ENCODE measurements at regions not wholly inside any gene's neighbourhood (a gene's known extent, or its start where the extent isn't known, plus 50 kb on each side); places are given as distances from the start of the nearest gene placed in this dataset.

GRCh38 chr15:39153058-39153714 is 427.7 kb upstream of the THBS1 start:
- DNase-seq (ENCODE audit: low read depth): no peak

GRCh38 chr15:39153716-39154115 is 427.2 kb upstream of the THBS1 start:
- no peak for DNase-seq (ENCODE audit: low read depth)

- DNase-seq (ENCODE audit: low read depth): no peak
These were observed 426.6 kb upstream of the THBS1 start for GRCh38 chr15:39154227-39154638.

GRCh38 chr15:39154776-39155175 is 426.1 kb upstream of the THBS1 start:
- DNase-seq (ENCODE audit: low read depth): no peak

- DNase-seq (ENCODE audit: low read depth): no peak
These were observed 424.7 kb upstream of the THBS1 start for GRCh38 chr15:39156166-39156565.

DNA sequence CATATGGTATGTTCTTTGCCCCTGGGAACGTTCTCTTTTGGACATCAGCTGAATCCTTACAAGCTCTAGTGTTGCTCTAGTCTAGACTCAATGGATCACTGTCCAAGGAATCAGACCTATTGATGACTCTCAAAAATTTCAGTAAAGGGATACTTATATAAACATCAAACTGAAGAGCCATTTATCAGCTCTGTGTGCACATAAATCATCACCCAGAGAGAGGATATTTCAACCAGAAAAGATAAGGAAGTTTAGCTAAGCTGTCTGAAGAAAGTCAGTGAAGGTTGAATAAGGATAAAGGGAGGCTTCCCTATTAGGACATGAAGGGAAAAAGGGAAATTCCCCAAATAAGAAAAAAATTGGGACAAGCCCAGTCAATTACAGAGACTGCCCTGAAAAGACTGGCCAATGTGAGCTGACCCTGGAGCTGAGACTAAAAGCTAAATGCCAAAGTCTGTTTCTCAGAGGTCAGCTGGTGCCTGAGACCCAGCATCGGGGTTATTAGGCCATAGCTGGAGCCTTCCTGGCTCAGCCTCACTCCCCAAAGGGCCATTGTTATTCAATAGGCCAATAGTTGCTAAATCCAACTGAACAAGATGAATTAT is 424.1 kb upstream of the THBS1 start:
- no peak for DNase-seq (ENCODE audit: low read depth)

- no peak for DNase-seq (ENCODE audit: low read depth)
These were observed 423.0 kb upstream of the THBS1 start for GRCh38 chr15:39157882-39158281.

DNA sequence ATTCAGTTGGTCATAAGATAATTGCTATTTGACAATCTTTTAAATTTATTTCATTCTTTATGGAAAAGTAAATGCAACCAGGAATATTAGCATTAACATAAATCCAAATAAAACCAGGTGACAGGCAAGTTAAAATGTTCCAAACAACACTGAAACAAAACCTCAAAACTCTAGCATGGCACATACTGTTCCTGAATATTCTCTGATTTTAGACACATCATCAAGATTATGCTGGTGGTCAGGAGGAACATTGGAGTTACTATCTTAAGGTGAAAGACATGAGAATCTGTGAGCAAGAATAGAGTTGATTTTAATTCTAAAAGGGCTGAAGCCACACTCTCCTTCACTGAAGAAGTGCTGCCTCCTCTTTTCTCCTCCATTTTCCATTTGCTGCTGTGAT is 421.0 kb upstream of the THBS1 start:
- no peak for DNase-seq (ENCODE audit: low read depth)

DNA sequence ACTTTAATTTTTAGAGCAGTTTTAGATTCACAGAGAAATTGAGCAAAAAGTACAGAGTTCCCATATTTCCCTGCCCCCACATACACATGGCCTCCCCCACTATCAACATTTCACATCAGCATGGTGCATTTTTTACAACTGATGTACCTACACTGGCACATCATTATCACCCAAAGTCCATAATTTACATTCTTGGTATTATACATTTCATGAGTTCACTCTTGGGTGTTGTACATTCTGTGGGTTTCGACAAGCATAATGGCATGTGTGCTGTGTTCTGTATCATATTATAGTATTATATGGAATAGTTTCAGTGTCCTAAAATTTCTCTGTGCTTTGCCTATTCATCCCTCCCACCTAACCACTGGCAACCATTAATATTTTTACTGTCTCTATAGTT is 419.8 kb upstream of the THBS1 start:
- no peak for DNase-seq (ENCODE audit: low read depth)

DNA sequence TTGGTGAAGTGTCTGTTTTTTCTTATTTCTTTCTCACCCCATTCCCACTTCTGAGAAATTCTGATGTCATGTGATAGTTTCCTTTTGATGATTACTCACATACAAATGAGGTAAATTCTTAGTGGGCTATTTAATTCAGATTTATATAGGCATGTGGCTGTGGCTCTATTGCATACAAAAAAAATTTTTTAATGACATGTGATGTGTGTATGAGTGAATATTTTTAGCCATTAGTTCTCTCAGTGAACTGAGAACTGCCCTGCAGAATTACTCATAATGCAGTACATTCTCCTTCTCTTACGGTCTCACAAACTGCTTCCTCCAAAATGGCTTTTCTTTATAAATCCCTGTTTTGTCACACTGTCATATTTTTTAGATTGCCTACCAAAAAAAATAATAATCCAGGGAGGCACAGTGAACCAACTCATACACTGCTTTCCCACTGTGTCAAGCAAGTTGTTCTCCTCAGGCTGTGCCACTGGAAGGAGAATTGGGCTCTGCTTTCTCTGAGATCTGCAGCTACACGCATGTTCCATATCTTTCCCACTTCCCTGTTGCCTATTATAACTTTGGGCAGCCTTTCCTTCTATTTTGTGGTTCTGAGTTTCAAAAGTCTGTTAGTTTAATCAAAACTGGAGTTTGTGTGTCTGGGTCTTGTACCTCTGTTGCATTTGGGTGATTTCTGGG is 415.7 kb upstream of the THBS1 start:
- no peak for DNase-seq (ENCODE audit: low read depth)

GRCh38 chr15:39167164-39168058 is 413.5 kb upstream of the THBS1 start:
- DNase-seq (ENCODE audit: low read depth): no peak

GRCh38 chr15:39171944-39172368 is 408.9 kb upstream of the THBS1 start:
- peak; percentile 41 for DNase-seq (ENCODE audit: low read depth)

DNA sequence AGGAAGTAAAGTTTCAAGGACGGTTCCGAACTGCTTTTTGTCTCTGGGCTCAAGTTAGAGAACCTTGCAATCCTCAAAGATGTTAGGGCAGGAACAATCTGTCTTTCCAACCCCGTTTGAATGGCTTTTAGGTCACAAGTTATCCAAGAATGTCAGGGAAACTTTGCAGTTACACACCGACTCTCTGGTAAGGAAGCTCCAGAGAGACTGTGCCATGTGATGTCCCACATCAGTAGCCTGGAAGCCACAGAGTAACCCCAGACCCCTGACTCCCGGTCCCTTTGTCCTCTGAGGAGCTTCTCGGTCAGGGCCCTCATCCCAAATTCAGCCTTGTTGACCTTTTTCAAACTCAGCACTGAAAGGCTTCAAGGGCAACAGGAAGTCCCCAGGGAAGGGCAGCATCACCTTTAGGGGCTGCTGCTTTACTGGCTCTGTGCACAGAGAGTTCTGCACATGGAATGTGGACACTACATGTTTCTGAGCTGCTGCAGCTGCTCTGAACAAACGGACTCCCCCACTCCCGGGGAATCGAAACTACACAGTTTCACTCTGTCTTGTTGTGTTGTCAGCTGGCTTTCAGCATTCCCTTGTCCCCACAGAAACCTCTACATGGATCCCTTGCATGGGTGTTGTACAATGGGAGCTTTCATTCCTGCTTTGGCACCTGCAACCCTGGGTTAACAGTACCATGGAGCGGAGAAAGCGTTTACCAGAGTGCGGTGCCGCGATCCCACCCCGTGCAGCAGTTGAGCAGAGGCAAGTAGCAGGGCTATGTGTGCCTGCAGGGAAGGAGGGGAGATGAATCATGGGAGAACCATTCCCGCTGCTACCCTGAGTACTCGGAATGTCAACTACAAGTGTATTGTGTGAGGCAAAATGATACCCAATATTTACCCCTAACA is 408.2 kb upstream of the THBS1 start:
- no peak for DNase-seq (ENCODE audit: low read depth)

- DNase-seq (ENCODE audit: low read depth): no peak
These were observed 407.5 kb upstream of the THBS1 start for GRCh38 chr15:39173426-39173825.

DNA sequence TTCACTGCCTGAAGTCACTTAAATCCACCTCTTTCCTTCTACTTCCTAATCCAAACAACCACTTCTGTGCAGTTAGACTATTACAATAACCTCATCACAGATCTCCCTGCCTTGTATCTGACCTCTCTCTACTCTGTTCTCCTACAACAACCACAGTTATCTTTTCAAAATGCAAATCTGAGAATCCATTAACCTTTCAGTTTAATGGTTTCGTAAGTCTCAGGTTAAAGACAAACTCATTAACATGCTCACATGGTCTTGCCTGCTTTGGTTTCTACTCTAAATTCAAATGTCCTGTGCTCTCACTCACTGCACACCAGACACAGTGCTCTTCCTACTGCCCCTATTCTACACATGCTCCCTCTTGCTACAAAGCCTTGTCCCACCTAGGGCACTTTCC is 406.5 kb upstream of the THBS1 start:
- DNase-seq (ENCODE audit: low read depth): no peak

- DNase-seq (ENCODE audit: low read depth): no peak
These were observed 404.8 kb upstream of the THBS1 start for GRCh38 chr15:39176030-39176429.

GRCh38 chr15:39177561-39177960 is 403.3 kb upstream of the THBS1 start:
- no peak for DNase-seq (ENCODE audit: low read depth)

DNA sequence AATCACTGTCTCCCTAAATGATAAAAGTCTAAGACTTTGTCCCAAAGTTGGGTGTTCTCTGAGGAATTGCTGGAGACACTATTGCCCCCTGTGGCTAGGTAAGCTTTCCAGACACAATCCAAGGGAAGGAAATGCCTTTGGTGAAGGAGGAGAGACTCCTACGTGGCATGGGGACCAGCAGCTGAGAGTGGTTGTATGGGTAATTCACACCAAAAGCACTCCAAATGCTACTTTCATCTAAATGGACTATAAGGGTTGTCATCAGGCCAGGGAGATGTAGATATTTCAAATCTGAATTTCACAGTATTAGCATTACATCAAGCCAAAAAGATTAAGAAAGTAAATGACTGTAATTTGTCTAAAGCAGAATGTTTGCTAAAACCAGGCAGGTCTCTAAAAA is 400.8 kb upstream of the THBS1 start:
- no peak for DNase-seq (ENCODE audit: low read depth)

DNA sequence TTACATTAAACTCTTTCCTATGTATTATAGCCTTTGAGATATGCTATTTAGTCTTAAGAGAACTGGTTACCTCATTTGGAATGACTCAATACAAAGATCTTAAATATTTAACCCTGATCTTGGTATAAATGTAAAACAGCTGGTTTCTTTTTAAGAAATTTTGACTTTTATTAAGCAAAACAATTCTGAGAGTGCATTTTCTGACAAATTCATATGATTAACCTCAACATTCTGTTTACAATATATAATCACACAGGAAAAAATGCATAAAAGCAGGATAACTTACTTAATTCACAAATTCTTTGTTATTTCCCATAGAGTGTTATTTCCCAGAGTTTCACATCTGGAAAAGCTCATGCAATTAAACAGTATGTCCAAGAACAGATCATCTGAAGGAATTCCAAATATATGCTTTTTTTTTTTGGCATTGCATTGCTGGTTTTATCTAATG is 400.4 kb upstream of the THBS1 start:
- DNase-seq (ENCODE audit: low read depth): no peak

- no peak for DNase-seq (ENCODE audit: low read depth)
These were observed 399.7 kb upstream of the THBS1 start for GRCh38 chr15:39181056-39181747.

- DNase-seq (ENCODE audit: low read depth): no peak
These were observed 398.9 kb upstream of the THBS1 start for GRCh38 chr15:39181940-39182339.

Measured in activated T-cell treated with anti-CD3 and anti-CD28 coated beads for 24 hours (primary cell).